Esophagus (tissue), 2 donors: ENCODE measurements at regions not wholly inside any gene's neighbourhood (a gene's known extent, or its start where the extent isn't known, plus 50 kb on each side); places are given as distances from the start of the nearest gene placed in this dataset.

Experiments
- H3K27ac ChIP-seq, 2 donors: one replicate each; pipeline ENCODE4 v1.5.1; 2013; ENCODE audit warnings: low read depth in 2 of 2, mild to moderate bottlenecking in 2 of 2, inconsistent platforms in 1 of 2, low read length in 1 of 2, moderate library complexity in 1 of 2
- H3K27me3 ChIP-seq, 2 donors: one replicate each; pipeline ENCODE4 v1.6.1; 2013; ENCODE audit warnings: low read length in 2 of 2, control low read depth in 1 of 2, mild to moderate bottlenecking in 1 of 2; ENCODE audit not compliant: insufficient read depth in 2 of 2, control insufficient read depth in 1 of 2
- H3K36me3 ChIP-seq, 2 donors: one replicate each; pipeline ENCODE4 v1.6.1; 2013; ENCODE audit warnings: low read length in 1 of 2; ENCODE audit not compliant: control insufficient read depth in 2 of 2, insufficient read depth in 2 of 2
- H3K4me1 ChIP-seq, 2 donors: one replicate each; pipeline ENCODE4 v1.6.1; 2013; ENCODE audit warnings: low read length in 1 of 2; ENCODE audit not compliant: control insufficient read depth in 2 of 2, insufficient read depth in 2 of 2
- H3K4me3 ChIP-seq, 2 donors: one replicate each; pipeline ENCODE4 v1.5.1; 2013; ENCODE audit warnings: low read length in 2 of 2, mild to moderate bottlenecking in 2 of 2, low read depth in 1 of 2, moderate library complexity in 1 of 2
- H3K9me3 ChIP-seq, 2 donors: one replicate each; pipeline ENCODE4 v1.6.1; 2013; ENCODE audit warnings: mild to moderate bottlenecking in 2 of 2, low read depth in 1 of 2, low read length in 1 of 2, moderate library complexity in 1 of 2; ENCODE audit not compliant: control insufficient read depth in 2 of 2, insufficient read depth in 1 of 2
- WGBS, 2 donors: extraction: QIAGEN DNeasy Blood & Tissue Kit; methylation state at CpG; one replicate each; pipeline ENCODE4 v1.1.7; 2013; 5-methylcytosine and 5-hydroxymethylcytosine counted together
- donor health status: healthy with polysubstance abuse.
- donor health status: Bipolar disorder and iron deficiency.

DNA sequence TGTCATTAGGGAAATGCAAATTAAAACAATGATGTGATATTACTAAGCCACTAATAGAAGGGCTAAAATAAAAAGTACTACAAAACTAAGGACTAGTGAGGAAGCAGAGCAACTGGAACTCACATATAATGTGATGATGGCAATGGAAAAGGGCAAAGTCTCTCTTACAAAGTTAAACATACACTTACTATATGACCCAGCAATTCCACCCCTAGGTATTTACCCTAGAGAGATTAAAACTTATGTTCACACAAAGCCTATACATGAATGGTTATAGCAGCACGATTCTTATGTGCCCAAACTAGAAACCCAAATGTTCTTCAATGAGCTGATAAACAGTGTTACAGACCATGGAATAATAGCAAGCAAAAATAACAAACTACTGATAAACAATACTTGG lies 643.7 kb downstream of the TLE1 start:
- no peaks in the 10 kb centered on the region for H3K36me3 ChIP-seq
- H3K27me3 ChIP-seq, result no peaks in the 10 kb centered on the region
- H3K27ac ChIP-seq, result no peak overlapping the region
- H3K4me3 ChIP-seq, result no peak overlapping the region
- H3K9me3 ChIP-seq, result no peaks in the 10 kb centered on the region
- no peaks in the 10 kb centered on the region for H3K4me1 ChIP-seq
- 63 to 64% methylated on average over 1 of the region's 1 CpG for WGBS, 2 donors

DNA sequence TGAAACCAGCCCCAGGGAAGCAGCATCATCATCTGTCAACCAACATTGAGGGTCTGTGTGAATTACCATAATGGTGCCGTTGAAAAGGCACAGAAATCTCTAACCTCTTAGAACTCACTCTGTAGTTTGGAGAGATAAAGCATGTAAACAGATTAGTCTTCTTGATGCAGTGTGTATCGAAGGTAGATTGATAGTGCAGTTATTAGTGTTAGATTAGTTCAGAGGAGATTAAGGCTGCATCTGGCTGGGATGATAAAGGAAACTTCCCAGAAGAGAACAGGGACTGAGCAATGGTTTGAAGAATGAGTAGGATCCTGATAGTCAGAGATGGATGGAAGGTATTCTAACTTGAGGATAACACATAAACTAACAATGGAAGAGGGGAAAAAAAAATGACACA lies 651.5 kb downstream of the TLE1 start:
- no peak overlapping the region for H3K4me3 ChIP-seq
- H3K4me1 ChIP-seq, result no peaks in the 10 kb centered on the region
- no peaks in the 10 kb centered on the region for H3K27me3 ChIP-seq
- H3K9me3 ChIP-seq, result no peaks in the 10 kb centered on the region
- WGBS, 2 donors, result 38 to 58% methylated on average over 2 of the region's 2 CpGs
- no peaks in the 10 kb centered on the region for H3K36me3 ChIP-seq
- no peak overlapping the region for H3K27ac ChIP-seq

DNA sequence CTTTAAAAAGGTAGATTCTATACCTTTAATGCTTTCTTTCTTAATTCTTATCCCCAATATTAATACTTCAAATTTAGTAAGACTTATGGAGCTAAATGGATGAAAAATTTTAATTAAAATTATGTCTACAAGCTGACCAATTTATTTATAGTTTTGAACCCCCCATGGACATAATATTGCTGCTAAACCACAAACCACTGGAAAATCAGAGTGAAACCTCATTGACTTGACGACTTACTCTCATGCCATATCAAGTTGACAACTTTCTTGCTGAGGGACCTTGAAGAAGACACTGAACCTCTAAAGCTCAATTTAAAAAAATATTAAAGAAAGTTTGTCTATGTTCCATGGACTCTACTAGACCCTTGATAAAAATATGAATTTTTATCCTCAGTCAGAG lies 653.7 kb downstream of the TLE1 start:
- Histone ChIP-seq H3K27ac (no peak overlapping the region), H3K4me1 (no peaks in the 10 kb centered on the region), H3K9me3 (no peaks in the 10 kb centered on the region), H3K27me3 (no peaks in the 10 kb centered on the region), H3K36me3 (no peaks in the 10 kb centered on the region), H3K4me3 (no peak overlapping the region)
- 85 to 86% methylated on average over 1 of the region's 1 CpG for WGBS, 2 donors

DNA sequence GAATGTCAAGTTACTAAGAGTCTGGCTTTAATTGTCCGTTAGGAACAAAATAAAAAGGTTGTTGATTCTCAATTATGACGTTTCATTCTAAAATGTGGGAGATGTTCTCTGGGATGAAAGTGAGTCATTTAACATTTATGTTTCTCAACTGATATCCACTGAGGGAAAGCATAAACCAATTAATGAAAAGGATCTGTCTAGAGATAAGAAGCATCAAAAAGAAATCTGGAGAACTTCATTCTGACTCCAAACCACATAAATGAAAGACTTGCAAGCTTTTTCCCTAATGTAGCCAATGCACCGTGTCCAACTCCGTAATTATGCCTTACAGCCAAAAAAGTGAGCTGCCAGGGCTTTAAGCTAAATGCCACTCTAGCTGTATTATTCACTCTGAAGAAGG lies 654.2 kb downstream of the TLE1 start:
- H3K4me1 ChIP-seq, result no peaks in the 10 kb centered on the region
- H3K36me3 ChIP-seq, result no peaks in the 10 kb centered on the region
- H3K4me3 ChIP-seq, result no peak overlapping the region
- no peaks in the 10 kb centered on the region for H3K9me3 ChIP-seq
- H3K27me3 ChIP-seq, result no peaks in the 10 kb centered on the region
- 40 to 69% methylated on average over 4 of the region's 4 CpGs for WGBS, 2 donors
- no peak overlapping the region for H3K27ac ChIP-seq

DNA sequence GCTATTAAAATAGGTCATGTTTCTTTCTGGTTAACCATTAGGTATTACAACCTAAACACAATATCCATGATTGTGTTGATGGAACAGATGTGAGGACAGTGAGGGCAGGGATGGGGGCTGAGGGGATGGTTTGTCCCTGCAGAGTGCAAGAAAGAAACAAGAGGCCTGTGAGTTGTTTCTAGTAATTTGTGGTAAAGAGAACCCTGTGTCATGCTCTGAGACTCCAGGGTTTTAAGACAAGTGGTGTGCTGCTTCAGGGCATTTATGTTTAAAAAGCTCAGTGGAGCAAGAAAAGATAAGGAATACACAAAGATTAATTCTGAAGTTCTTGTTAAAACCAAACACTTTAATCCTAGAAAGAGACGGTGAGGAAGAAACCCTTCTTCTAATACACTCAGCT lies 656.5 kb downstream of the TLE1 start:
- H3K9me3 ChIP-seq, result no peaks in the 10 kb centered on the region
- H3K36me3 ChIP-seq, result no peaks in the 10 kb centered on the region
- no peaks in the 10 kb centered on the region for H3K4me1 ChIP-seq
- H3K27me3 ChIP-seq, result no peaks in the 10 kb centered on the region
- 23 to 29% methylated on average over 1 of the region's 1 CpG for whole genome bisulfite sequencing, 2 donors
- H3K4me3 ChIP-seq, result no peak overlapping the region
- no peak overlapping the region for H3K27ac ChIP-seq

DNA sequence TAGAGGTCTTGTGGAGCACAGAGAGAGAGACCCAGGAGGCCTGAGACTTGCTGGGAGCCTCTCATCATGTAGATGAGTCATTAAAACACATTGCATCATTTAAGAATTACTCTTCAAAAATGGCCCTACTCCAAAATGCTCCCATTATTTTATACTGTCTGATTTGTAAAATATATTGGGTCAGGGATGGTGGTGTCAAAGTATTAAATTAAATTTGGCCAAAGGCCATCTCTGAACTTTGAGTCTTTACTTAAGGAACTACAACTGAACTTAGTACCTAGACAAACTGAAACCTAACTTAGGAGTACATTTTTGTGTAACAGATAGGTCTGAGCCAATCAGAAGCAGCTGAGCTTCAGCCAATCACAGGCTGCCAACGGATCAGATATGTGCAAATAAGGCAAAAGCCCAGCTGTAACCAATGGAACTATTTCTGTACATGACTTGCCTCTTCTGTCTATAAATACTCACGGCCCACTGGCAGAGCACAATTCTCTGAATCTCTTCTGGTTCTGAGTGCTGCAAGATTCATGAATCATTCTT lies 657.2 kb downstream of the TLE1 start:
- Histone ChIP-seq H3K36me3 (no peaks in the 10 kb centered on the region), H3K4me1 (no peaks in the 10 kb centered on the region)
- WGBS, 2 donors, result 63 to 64% methylated on average over 2 of the region's 2 CpGs

DNA sequence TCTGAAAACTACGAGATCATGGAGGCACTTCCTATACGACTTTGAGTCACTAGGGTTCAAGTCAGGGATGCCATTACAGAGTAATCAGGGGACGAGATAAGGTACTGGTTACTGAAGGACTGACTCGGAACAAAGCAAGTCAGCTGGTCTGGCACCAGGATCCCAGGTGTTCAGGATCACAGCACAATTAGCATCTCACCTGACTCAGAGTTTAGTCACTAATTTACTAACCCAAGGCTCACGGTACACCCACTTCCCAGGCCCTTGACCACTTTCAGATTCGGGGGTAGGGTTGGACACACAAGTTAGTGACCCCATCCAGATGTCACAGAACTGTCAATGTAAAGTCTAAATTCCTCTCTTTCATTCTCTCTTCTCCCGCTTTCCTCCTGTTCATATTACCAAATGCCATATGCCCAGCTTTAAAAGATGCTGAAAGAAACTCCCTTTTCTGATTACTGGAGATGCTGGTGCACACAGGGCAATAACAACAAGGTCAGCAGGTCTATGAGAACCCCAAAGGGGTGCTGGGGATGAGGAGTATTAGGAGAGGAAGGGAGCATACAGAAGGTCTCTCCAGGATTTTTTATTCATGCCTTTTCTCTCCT lies 657.8 kb downstream of the TLE1 start:
- no peak overlapping the region for H3K4me3 ChIP-seq
- H3K9me3 ChIP-seq, result no peaks in the 10 kb centered on the region
- 73 to 85% methylated on average over 7 of the region's 7 CpGs for WGBS, 2 donors
- no peaks in the 10 kb centered on the region for H3K4me1 ChIP-seq
- no peaks in the 10 kb centered on the region for H3K36me3 ChIP-seq
- H3K27ac ChIP-seq, result no peak overlapping the region
- no peaks in the 10 kb centered on the region for H3K27me3 ChIP-seq

More for the DNA sequence above, 657.2 kb downstream of the TLE1 start:
- no peaks in the 10 kb centered on the region for H3K27me3 ChIP-seq
- no peak overlapping the region for H3K4me3 ChIP-seq
- no peaks in the 10 kb centered on the region for H3K9me3 ChIP-seq
- H3K27ac ChIP-seq, result no peak overlapping the region

DNA sequence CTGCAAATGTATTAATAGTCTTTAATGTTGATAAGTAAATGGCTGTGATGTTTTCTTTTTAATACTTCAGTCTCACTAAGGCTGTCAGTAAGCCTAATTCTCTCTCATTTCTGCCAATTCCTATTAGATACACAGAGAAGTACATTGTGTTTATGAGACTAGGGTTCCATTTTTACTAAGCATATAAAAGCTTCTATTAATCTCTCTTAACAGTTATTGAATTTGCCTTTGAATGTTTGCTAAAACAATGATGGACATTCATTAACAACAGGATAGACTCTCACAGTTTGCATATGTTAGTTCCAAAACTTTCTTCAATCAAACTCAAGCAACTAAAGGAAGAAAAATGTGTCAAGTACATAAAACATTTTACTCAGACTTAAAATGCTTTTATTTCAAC lies 659.3 kb downstream of the TLE1 start:
- Histone ChIP-seq H3K4me1 (no peaks in the 10 kb centered on the region), H3K36me3 (no peaks in the 10 kb centered on the region), H3K27me3 (no peaks in the 10 kb centered on the region), H3K4me3 (no peak overlapping the region), H3K27ac (no peak overlapping the region), H3K9me3 (no peaks in the 10 kb centered on the region)

DNA sequence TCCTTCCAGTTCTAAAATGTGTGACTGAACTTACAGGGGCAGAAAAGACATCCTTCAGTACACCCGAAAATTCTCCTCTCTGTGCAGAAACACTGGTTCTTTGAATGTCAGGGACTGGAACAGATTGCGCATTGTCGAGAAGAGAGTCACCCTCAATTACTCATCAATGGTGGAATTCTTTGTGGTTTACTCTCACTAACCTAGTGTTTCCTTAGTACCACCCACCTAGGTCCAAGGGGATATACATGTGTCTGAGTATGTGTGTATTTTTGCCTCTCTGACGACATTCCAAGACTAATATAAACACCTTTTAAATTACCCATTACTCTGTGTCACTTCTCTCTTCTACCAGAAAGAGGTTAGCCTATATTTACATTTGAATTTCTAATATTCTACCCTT lies 660.8 kb downstream of the TLE1 start:
- no peaks in the 10 kb centered on the region for H3K9me3 ChIP-seq
- no peaks in the 10 kb centered on the region for H3K4me1 ChIP-seq
- H3K27ac ChIP-seq, result no peak overlapping the region
- H3K4me3 ChIP-seq, result no peak overlapping the region
- no peaks in the 10 kb centered on the region for H3K27me3 ChIP-seq
- WGBS, 2 donors, result 74 to 76% methylated on average over 4 of the region's 4 CpGs
- no peaks in the 10 kb centered on the region for H3K36me3 ChIP-seq

DNA sequence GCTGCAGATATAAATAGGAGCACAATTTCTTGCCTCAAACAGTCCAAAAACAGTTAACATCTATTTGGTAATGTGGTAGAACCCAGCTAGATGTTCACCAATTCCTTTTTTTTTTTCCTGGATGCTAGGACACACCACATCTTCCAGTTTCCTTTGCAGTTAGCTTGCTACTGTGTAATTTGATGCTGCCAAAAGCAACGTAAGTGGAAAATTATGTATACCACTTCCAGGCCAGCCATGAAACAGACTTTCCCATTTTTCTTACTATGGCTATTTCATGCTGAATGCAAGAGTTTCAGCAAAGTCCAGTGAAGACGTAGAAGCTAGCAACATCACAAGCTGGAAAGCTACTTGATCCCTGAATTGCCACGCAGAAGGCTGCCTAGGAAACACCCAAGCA lies 667.2 kb downstream of the TLE1 start:
- Histone ChIP-seq H3K9me3 (no peaks in the 10 kb centered on the region), H3K4me3 (no peak overlapping the region), H3K27me3 (no peaks in the 10 kb centered on the region), H3K4me1 (no peaks in the 10 kb centered on the region), H3K27ac (no peak overlapping the region), H3K36me3 (no peaks in the 10 kb centered on the region)
- WGBS, 2 donors, result 61 to 78% methylated on average over 3 of the region's 3 CpGs
